GM20000 (cell line): ENCODE measurements at regions not wholly inside any gene's neighbourhood (a gene's known extent, or its start where the extent isn't known, plus 50 kb on each side); places are given as distances from the start of the nearest gene placed in this dataset.
"Not testable (repeated sequence)": the region's sequence is repeated elsewhere in the genome, so short reads cannot be mapped to it uniquely, and the experiment has no call there.

ENCODE experiments used
- DNase-seq: peaks from one replicate; pipeline ENCODE4 v3.0.0; 2012; ENCODE audit warnings: low spot score
- CTCF ChIP-seq: IDR thresholded peaks from 2 replicates; pipeline ENCODE4 v1.5.1; 2012; ENCODE audit warnings: mild to moderate bottlenecking, control low read depth; ENCODE audit errors: extremely low read depth, missing control alignments

GRCh38 chr21:28857752-28858151, 134.9 kb downstream of the LTN1 start:
- TF ChIP-seq CTCF = no peak
- DNase-seq = no peak

GRCh38 chr21:28856588-28857250, 136.0 kb downstream of the LTN1 start:
- TF ChIP-seq CTCF = no peak
- DNase-seq = no peak

- no peak for TF ChIP-seq CTCF
- DNase-seq = no peak
Observed at GRCh38 chr21:28852706-28853105, 140.0 kb downstream of the LTN1 start.

- no peak for TF ChIP-seq CTCF
- no peak for DNase-seq
Observed at GRCh38 chr21:28851645-28852044, 141.0 kb downstream of the LTN1 start.

- DNase-seq = not testable (repeated sequence)
Observed at GRCh38 chr21:28839237-28839636, 153.4 kb downstream of the LTN1 start.

- DNase-seq = not testable (repeated sequence)
Observed at GRCh38 chr21:28837426-28837825, 155.3 kb downstream of the LTN1 start.

- not testable (repeated sequence) for DNase-seq
Observed at GRCh38 chr21:28836588-28836987, 156.1 kb downstream of the LTN1 start.

- TF ChIP-seq CTCF = no peak
- no peak for DNase-seq
Observed at GRCh38 chr21:28834335-28835238, 158.1 kb downstream of the LTN1 start.

GRCh38 chr21:28833609-28834008, 159.1 kb downstream of the LTN1 start:
- no peak for TF ChIP-seq CTCF

More at GRCh38 chr21:28833609-28834008, 159.1 kb downstream of the LTN1 start:
- no peak for DNase-seq
